ENCODE measurements at regions not wholly inside any gene's neighbourhood (a gene's known extent, or its start where the extent isn't known, plus 50 kb on each side); places are given as distances from the start of the nearest gene placed in this dataset.
"Not testable (repeated sequence)": the region's sequence is repeated elsewhere in the genome, so short reads cannot be mapped to it uniquely, and the experiment has no call there.

GRCh38 chr1:239930686-239931262, 160.9 kb upstream of the FMN2 start:
- DNase-seq (ENCODE audit: low read depth), result no peak

- no peak for DNase-seq (ENCODE audit: low read depth)
Observed at GRCh38 chr1:239931341-239931740, 160.3 kb upstream of the FMN2 start.

GRCh38 chr1:239939602-239940001, 152.1 kb upstream of the FMN2 start:
- no peak for DNase-seq (ENCODE audit: low read depth)

DNA sequence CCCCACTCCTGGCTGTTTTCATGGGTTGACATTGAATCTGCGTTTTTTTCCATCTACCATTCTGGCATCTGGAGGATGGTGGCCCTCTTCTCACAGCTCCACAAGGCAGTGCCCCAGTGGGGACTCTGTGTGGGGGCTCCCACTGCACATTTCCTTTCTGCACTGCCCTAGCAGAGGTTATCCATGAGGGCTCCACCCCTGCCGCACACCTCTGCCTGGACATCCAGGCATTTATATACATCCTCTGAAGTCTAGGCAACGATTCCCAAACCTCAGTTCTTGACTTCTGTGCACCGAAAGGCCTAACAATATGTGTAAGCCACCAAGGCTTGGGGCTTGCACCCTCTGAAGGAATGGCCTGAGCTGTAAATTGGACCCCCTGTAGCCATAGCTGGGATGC, 147.9 kb upstream of the FMN2 start:
- DNase-seq (ENCODE audit: low read depth), result no peak

GRCh38 chr1:239944666-239945065, 147.0 kb upstream of the FMN2 start:
- no peak for DNase-seq (ENCODE audit: low read depth)

- DNase-seq (ENCODE audit: low read depth), result no peak
Observed at GRCh38 chr1:239947801-239948200, 143.9 kb upstream of the FMN2 start.

- peak; percentile 16 for DNase-seq (ENCODE audit: low read depth)
Observed at GRCh38 chr1:239951511-239952140, 140.1 kb upstream of the FMN2 start.

- DNase-seq (ENCODE audit: low read depth), result no peak
Observed at GRCh38 chr1:239952348-239953308, 139.1 kb upstream of the FMN2 start.

DNA sequence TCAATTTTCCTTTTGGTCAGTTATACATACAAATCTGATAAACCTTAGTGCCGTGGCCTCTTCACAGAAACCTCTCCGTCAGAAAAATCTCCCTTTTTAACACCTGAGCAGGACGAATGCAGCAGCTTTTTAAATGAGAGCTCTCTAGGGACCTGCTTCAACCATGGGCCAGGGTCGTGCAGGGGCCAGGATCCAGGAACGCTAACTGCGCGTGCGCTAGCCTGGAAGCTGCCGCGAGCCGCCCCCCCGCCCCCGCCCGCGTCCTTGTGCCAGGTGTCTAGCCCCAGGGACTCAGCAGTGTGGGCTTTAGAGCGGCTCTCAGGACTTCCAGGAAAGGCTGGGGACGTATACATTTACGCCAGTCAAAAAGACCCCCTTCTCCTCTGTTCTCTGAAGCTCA, 136.8 kb upstream of the FMN2 start:
- DNase-seq (ENCODE audit: low read depth), result no peak

- no peak for DNase-seq (ENCODE audit: low read depth)
Observed at GRCh38 chr1:239955431-239955830, 136.3 kb upstream of the FMN2 start.

DNA sequence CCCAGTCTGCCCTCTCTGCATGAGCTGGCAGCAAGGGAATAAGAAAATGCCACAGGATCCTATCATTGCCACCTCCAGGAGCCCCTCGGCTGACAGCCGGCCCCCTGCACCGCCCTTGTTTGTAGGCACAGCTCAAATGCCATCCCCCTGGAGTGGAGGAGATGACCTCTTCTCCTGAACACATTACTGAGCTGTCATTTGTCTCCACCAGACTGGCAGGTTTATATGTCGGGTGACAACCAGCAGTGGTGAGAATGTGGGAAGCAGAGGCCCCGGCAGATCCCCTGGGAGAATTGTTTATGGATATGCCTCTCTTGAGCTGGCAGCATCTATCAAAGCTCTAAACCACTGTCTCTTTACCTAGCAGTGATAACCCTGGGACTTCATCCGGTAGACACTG, 135.4 kb upstream of the FMN2 start:
- no peak for DNase-seq (ENCODE audit: low read depth)

GRCh38 chr1:239958063-239958462, 133.6 kb upstream of the FMN2 start:
- DNase-seq (ENCODE audit: low read depth), result no peak

DNA sequence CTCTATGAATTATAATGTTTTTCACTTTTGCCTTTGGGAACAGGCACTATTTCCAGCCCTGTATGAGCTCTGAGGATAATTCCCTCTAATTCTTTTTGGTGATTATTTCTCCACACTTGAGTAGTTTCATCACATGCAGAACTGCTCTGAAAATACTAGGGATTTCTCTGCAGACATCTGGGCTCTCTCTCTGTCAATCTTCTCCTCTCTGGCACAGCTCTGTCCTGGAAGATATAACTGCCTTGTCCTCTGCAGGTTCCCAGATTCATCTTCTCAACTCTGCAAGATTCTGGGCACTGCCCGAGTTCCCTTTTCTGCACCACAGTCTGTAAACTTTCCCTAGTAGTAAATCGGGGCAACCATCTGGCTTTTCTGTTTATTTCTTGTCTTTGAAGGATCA, 131.3 kb upstream of the FMN2 start:
- DNase-seq (ENCODE audit: low read depth), result no peak

DNA sequence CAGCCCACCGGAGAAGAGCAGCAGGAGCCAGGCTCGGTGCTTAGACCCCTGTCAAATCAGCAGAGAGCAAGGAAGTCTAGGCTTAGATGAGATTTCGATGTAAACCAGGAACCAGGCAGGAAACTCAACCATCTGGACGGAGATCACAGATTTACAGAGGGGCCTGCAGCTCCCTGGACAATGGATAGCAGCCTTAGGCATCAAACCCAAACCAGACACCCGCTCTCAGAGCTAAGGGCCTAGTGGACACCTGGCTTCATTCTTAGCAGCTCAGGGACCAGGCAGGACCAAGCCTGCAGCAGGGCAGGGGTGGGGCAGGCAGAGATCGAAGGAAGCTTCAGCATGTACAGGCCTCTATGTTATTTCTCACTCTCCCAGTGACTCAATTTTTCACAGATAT, 127.8 kb upstream of the FMN2 start:
- no peak for DNase-seq (ENCODE audit: low read depth)

DNA sequence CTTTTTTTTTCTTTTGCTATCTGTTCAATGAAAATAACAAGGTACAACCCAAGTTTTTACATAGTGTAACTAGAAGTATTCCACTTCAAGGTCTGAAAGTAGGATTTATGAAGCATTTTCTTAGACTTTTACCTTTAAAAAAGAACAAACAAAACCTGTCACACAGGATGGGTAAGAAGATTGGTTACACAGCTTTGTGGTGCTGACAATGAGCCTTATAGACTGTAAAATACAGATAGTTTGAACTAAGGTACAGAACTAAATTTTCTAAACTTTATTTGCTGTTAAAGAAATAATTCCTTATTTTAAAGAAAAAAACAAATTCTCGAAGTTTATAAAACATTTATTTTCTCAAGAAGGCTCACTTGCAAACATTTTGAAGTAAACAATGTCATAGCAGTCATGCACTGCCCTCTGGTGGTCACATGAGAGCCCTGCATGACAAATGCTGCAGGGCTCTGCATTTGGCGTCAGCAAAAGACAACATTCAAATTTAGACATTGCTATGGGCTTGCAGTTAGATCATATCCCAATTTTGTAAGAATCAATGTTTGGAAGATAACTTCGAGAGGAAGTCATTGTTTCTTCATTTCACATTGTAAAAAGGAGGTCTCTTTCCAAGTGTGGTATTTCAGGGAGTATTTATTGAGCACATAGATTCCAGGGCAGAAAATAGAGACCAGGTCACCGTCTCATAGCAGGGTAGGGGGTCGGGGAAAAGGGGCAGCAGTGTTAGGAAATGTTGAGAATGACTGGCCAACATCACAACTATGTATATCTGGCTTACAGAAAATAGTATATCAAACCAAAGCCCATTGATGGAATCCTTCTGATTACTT, 115.3 kb upstream of the FMN2 start:
- no peak for DNase-seq (ENCODE audit: low read depth)

DNA sequence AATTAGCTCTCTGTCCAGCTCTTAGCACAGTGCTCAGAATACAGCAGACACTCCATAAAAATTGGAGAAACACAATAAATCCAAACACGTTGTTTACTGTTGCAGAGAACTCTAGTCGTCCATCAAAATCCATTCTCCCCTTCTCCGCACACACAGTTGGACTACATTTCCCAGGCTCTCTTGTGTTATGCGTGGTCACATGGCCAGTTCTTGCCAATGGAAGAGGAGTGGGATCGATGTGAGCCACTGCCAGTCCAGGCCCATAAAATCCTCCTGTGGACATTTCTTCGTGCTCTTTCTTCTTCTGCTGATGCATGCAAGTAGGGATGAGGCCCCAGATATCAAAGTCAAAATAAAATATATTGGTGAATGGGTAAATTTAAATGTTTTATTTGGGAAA, 114.3 kb upstream of the FMN2 start:
- no peak for DNase-seq (ENCODE audit: low read depth)

- DNase-seq (ENCODE audit: low read depth), result no peak
Observed at GRCh38 chr1:239979456-239979855, 112.2 kb upstream of the FMN2 start.

DNA sequence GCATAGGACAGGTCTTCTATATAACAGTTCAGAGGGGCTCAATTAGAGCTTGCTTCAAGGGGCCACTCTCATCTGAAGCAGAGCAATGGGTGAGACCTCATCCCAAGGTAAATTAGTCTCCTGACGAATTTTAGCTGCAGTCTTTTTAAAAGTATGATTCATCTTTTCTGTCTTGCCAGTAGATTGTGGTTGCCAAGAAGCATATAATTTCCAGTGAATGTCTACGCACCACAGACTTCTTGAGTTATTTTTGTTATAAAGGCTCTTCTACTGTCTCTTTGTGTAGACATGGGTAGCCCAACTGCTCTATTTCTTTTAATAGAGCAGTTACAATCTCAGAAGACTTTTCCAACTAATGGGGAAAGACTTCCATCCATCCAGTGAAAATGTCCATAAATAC, 108.9 kb upstream of the FMN2 start:
- DNase-seq (ENCODE audit: low read depth), result no peak

GRCh38 chr1:239985044-239985443, 106.6 kb upstream of the FMN2 start:
- no peak for DNase-seq (ENCODE audit: low read depth)

GRCh38 chr1:239987103-239987745, 104.5 kb upstream of the FMN2 start:
- no peak for DNase-seq (ENCODE audit: low read depth)

DNA sequence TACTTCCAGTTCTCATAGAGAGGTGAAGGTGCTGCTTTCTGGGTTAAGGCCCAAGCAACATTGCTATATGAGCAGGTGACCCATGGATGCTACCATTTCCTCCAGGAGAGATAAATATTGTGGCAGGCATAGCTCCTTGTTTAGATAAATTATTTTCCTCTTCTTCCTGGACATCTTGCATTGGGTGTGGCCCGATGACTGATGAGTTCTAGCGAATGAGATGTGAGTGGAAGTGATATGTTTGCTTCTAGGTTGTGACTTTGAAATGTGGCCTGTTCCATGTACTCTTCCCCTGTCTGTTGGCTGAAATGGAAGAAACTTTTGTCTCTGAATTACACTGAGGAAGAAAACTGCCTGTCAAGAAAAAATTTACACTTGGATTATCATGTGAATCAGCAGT, 101.7 kb upstream of the FMN2 start:
- DNase-seq (ENCODE audit: low read depth), result no peak

DNA sequence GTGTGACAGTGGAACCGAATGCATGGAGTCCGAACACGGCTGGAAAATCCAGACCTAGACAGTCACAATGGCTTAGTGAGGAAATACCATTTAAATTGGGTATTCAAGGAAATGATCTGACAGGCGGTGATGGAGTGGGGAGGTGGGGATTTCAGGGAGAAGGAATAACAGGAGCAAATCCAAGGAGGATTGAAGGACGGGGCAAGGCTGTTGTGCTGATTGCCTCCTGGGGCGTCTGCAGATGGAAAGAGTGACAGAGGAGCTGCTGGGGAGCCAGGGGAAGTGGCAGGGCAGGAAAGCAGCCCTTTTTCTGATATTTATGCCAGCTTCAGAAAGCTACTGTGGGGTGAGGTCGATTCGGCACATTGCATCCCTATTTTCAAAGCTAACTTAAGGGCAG, 99.1 kb upstream of the FMN2 start:
- not testable (repeated sequence) for DNase-seq (ENCODE audit: low read depth)
